Panc1 (cell line): ENCODE measurements at regions not wholly inside any gene's neighbourhood (a gene's known extent, or its start where the extent isn't known, plus 50 kb on each side); places are given as distances from the start of the nearest gene placed in this dataset.

Experiments used
- ATAC-seq: fragments of 200-7000 bp; cut with Tn5 transposase; 2 replicates; pipeline ENCODE4 v1.9.1; 2020; ENCODE audit warnings: mild to moderate bottlenecking, moderate library complexity
- BruUV-seq: library from RNA; stranded (reverse); fragments of 400-500 nt; replicated peaks from 2 replicates; lab custom pipeline; 2021; lab: Mats Ljungman, UMichigan
- CTCF ChIA-PET: fragments of 300-600 bp; sonication (Branson Sonifier 250); formaldehyde crosslinking; loops from one replicate; lab custom pipeline; 2022; ENCODE audit warnings: antibody characterized with exemption; lab: Charles Lee
- POLR2A ChIA-PET: fragments of 300-600 bp; sonication (Branson Sonifier 250); formaldehyde crosslinking; loops from one replicate; lab custom pipeline; 2022; ENCODE audit warnings: antibody characterized with exemption; lab: Charles Lee
- DNase-seq: peaks from one replicate; pipeline ENCODE4 v3.0.0-alpha.2; 2010; ENCODE audit warnings: low read depth, low spot score
- H3K27ac ChIP-seq: 2 replicates; pipeline ENCODE4 v1.5.1; 2011; ENCODE audit warnings: mild to moderate bottlenecking, low read length, inconsistent platforms
- H3K27me3 ChIP-seq: fragments of 200-500 bp; sonication (Bioruptor generic); 2 replicates; pipeline ENCODE4 v1.6.0; 2014; ENCODE audit warnings: low read length, inconsistent platforms; ENCODE audit not compliant: control insufficient read depth, insufficient read depth
- H3K36me3 ChIP-seq: fragments of 200-500 bp; sonication (Bioruptor generic); 2 replicates; pipeline ENCODE4 v1.5.1; 2014; ENCODE audit warnings: inconsistent platforms, mild to moderate bottlenecking, low read length, moderate library complexity; ENCODE audit not compliant: control insufficient read depth, insufficient read depth
- H3K4me1 ChIP-seq: 2 replicates; pipeline ENCODE4 v1.5.1; 2011; ENCODE audit warnings: inconsistent platforms, mild to moderate bottlenecking, low read length, moderate library complexity; ENCODE audit not compliant: control insufficient read depth, insufficient read depth
- H3K4me3 ChIP-seq, 2 experiments: 2 replicates each; pipeline ENCODE4 v1.5.1; 2011 to 2012; ENCODE audit warnings: low read depth in 2 of 2, low read length in 2 of 2, mild to moderate bottlenecking in 2 of 2, inconsistent platforms in 1 of 2, moderate library complexity in 1 of 2
- H3K9me3 ChIP-seq: fragments of 200-500 bp; sonication (Bioruptor generic); 2 replicates; pipeline ENCODE4 v1.5.1; 2014; ENCODE audit warnings: low read depth, mild to moderate bottlenecking, inconsistent platforms, low read length, moderate library complexity; ENCODE audit not compliant: control insufficient read depth, insufficient read depth
- CTCF ChIP-seq: fragments of 450-650 bp; IDR thresholded peaks from 2 replicates; pipeline ENCODE4 v1.5.1; 2017; ENCODE audit warnings: mild to moderate bottlenecking
- POLR2AphosphoS5 ChIP-seq: IDR thresholded peaks from 2 replicates; pipeline ENCODE4 v1.6.1; 2012; ENCODE audit warnings: mild to moderate bottlenecking, low read depth, low read length, moderate library complexity
- REST ChIP-seq, 2 experiments: IDR thresholded peaks; 2 replicates each; pipeline ENCODE4 v1.6.1; 2011 to 2012; ENCODE audit warnings: low read depth in 2 of 2, control low read depth in 1 of 2, low read length in 1 of 2, mild to moderate bottlenecking in 1 of 2, moderate library complexity in 1 of 2; ENCODE audit not compliant: insufficient read depth in 1 of 2
- SIN3A ChIP-seq: IDR thresholded peaks from 2 replicates; pipeline ENCODE4 v1.6.1; 2012; ENCODE audit warnings: low read depth, mild to moderate bottlenecking, low read length, moderate library complexity, borderline replicate concordance; ENCODE audit not compliant: insufficient read depth
- TCF7L2 ChIP-seq: IDR thresholded peaks from 2 replicates; pipeline ENCODE4 v1.6.1; 2011; ENCODE audit warnings: mild to moderate bottlenecking, low read depth, low read length, inconsistent platforms
- in situ Hi-C: cut with HindIII; loops from 2 replicates; pipeline ENCODE4 v1.10.0; 2016; ENCODE audit warnings: low sequenced_read_pairs, low pct_unique_long_range_greater_than_20kb
- intact Hi-C: fragments of 100-400 bp; cut with micrococcal nuclease; formaldehyde crosslinking; loops from one replicate; pipeline ENCODE4 v1.10.0; 2022; ENCODE audit not compliant: unreplicated experiment

- Histone ChIP-seq H3K27ac (no peak overlapping the region), H3K4me1 (no peaks in the 10 kb centered on the region), H3K27me3 (no peaks in the 10 kb centered on the region), H3K9me3 (no peaks in the 10 kb centered on the region), H3K36me3 (no peaks in the 10 kb centered on the region), H3K4me3 (no peak overlapping the region)
- DNase-seq, result no peak
- ChIA-PET POLR2A (no interaction called here), CTCF (no interaction called here)
- in situ Hi-C loops, result no loop called here
- no peak for TF ChIP-seq POLR2AphosphoS5
- no peak for TF ChIP-seq TCF7L2
- no peak for TF ChIP-seq SIN3A
- no peak for TF ChIP-seq CTCF
- TF ChIP-seq REST (IDR thresholded peaks at IDR 0.05; ENCODE audit: insufficient read depth in 1 of 2, low read depth in 2 of 2, low read length in 1 of 2), result no peak
- intact Hi-C loops, result no loop called here
- BruUV-seq, result no TSS peak
- ATAC-seq, result no peak
Observed at GRCh38 chr2:221064058-221064854, 507.8 kb downstream of the EPHA4 start.

- POLR2A ChIA-PET, result no interaction called here
- H3K27me3 ChIP-seq, result no peaks in the 10 kb centered on the region
- H3K27ac ChIP-seq, result no peak overlapping the region
- TF ChIP-seq REST (IDR thresholded peaks at IDR 0.05; ENCODE audit: insufficient read depth in 1 of 2, low read depth in 2 of 2, low read length in 1 of 2), result no peak
- TF ChIP-seq TCF7L2, result no peak
- no peak for TF ChIP-seq POLR2AphosphoS5
- no peak for TF ChIP-seq CTCF
- TF ChIP-seq SIN3A, result no peak
- intact Hi-C loops, result no loop called here
- no peaks in the 10 kb centered on the region for H3K36me3 ChIP-seq
- in situ Hi-C loops, result no loop called here
- DNase-seq, result no peak
- H3K4me3 ChIP-seq, result no peak overlapping the region
- no peaks in the 10 kb centered on the region for H3K4me1 ChIP-seq
- no peaks in the 10 kb centered on the region for H3K9me3 ChIP-seq
- ATAC-seq, result no peak
- no TSS peak for BruUV-seq
- CTCF ChIA-PET, result no interaction called here
Observed at GRCh38 chr2:221064880-221065279, 507.2 kb downstream of the EPHA4 start.
